ENCODE measurements at regions not wholly inside any gene's neighbourhood (a gene's known extent, or its start where the extent isn't known, plus 50 kb on each side); places are given as distances from the start of the nearest gene placed in this dataset.

DNA sequence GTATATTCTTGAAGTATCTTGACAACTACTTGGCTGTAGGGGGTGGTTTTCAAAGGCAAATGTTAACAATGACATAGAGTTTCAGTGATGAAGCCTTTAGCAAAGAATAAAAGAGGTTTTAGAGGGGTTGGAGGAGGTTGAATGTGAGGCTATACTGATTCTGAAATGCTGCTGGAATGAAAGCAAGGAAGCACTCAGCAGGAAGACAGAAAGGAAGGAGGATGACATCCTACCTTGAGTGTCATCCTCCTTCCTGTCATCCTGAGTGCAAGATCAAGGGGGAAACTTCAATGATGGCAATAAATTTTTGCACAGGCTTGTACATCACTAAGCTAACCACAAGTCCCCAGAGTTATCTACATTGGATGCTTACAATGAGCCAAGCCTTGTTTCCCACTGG, 120.5 kb downstream of the APIP start:
- TF ChIP-seq CTCF (IDR thresholded peaks at IDR 0.05; ENCODE audit: insufficient read depth, missing control alignments) = no peak
- DNase-seq (ENCODE audit: insufficient read length, low spot score) (no peak), FAIRE-seq (no peak)

- no peak for TF ChIP-seq CTCF (IDR thresholded peaks at IDR 0.05; ENCODE audit: insufficient read depth, missing control alignments)
- FAIRE-seq (no peak), DNase-seq (ENCODE audit: insufficient read length, low spot score) (no peak)
These were observed 121.5 kb downstream of the APIP start for GRCh38 chr11:34794696-34795095.

DNA sequence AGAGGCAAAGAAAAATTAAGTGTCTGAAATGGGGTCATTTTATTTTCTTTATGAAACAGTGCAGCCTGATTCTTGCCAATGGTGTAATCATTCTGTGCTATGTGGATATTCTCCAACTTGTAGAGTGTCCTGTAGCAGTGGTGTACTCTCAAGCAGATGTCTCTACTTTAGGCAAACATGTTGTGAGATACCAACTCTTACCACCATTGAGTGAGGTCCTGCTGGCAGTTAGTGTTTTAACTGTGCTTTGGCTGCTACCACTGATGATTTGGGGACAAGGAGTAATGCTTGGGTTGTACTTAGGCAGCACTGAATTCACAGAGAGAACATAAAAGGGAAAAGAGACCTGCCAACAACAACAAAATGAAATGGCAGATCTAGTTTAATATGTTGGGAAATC, 122.5 kb downstream of the APIP start:
- DNase-seq (ENCODE audit: insufficient read length, low spot score) (no peak), FAIRE-seq (no peak)
- TF ChIP-seq CTCF (IDR thresholded peaks at IDR 0.05; ENCODE audit: insufficient read depth, missing control alignments) = no peak

DNA sequence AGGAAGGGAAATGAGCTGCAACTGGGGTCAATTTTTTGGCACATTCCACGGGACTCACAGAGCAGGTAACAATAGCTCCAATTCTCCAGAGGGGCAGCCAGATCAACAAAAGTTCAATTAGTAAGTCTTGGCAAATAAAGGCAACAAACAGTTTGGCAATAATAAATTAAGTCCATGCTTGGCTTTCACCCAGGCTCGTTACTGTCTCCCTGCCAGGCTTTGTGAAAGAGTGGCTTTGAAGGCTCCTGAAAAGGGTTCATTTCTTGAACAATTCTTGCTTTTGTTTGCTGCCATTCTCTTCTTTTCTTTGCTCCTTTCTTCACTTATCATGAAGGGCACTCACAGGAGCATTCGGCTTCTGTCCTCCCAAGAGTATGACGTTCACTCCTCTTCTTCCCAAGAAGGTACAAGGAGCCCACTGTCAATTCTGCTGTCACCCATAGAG, 123.3 kb downstream of the APIP start:
- DNase-seq (ENCODE audit: insufficient read length, low spot score) (no peak), FAIRE-seq (no peak)
- no peak for TF ChIP-seq CTCF (IDR thresholded peaks at IDR 0.05; ENCODE audit: insufficient read depth, missing control alignments)

DNA sequence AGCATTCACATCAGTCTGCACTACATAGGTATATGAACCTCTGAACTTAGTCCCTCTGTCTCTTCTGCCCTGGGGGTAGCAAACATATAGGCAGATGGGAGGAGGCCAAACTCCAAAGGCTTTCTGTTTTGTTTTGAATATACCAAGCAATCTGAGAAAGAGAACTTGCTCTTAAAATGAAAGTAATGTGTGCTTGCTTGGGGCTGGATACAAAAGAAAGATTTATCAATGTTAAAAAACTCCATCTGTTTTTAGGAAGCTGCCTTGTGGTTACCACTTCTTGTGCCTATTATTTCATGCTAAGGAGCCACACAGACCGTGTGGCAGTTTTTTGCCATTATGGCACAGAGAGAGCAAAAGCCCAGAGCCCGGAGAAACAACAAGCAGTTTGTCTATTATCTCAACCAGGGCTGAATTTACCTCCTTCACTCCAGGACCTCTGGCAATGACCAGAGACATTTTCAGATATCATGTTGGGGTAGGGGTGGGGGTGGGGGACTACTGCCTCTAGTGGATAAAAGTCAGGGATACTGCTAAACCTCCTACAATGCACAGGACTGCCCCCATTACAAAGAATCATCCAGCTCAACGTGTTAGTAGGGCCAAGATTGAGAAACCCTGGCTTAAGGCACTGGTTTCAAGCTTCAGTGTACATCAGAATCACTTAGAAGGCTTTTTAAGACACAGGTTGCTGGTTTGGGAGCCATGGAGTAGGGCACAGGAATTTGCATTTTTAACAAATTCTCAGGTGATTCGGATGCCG, 124.2 kb downstream of the APIP start:
- no peak for FAIRE-seq
- DNase-seq (ENCODE audit: insufficient read length, low spot score) = no peak
- TF ChIP-seq CTCF (IDR thresholded peaks at IDR 0.05; ENCODE audit: insufficient read depth, missing control alignments) = no peak

- FAIRE-seq (no peak), DNase-seq (ENCODE audit: insufficient read length, low spot score) (no peak)
- peak; percentile 16 for TF ChIP-seq CTCF (IDR thresholded peaks at IDR 0.05; ENCODE audit: insufficient read depth, missing control alignments)
These were observed 125.6 kb downstream of the APIP start for GRCh38 chr11:34790620-34791019.

GRCh38 chr11:34789196-34789834, 126.9 kb downstream of the APIP start:
- no peak for FAIRE-seq
- no peak for TF ChIP-seq CTCF (IDR thresholded peaks at IDR 0.05; ENCODE audit: insufficient read depth, missing control alignments)
- no peak for DNase-seq (ENCODE audit: insufficient read length, low spot score)

Data from D721Med (cell line).